GM21381 (cell line): ENCODE measurements at regions not wholly inside any gene's neighbourhood (a gene's known extent, or its start where the extent isn't known, plus 50 kb on each side); places are given as distances from the start of the nearest gene placed in this dataset.
"Not testable (repeated sequence)": the region's sequence is repeated elsewhere in the genome, so short reads cannot be mapped to it uniquely, and the experiment has no call there.

Experiments used
- ATAC-seq: cut with Tn5 transposase; IDR thresholded peaks from one replicate; pipeline ENCODE4 v1.9.1; 2021; ENCODE audit warnings: mild to moderate bottlenecking, moderate library complexity; ENCODE audit not compliant: unreplicated experiment

GRCh38 chr11:22454461-22455090 is 116.4 kb downstream of the SLC17A6 start:
- ATAC-seq = no peak

DNA sequence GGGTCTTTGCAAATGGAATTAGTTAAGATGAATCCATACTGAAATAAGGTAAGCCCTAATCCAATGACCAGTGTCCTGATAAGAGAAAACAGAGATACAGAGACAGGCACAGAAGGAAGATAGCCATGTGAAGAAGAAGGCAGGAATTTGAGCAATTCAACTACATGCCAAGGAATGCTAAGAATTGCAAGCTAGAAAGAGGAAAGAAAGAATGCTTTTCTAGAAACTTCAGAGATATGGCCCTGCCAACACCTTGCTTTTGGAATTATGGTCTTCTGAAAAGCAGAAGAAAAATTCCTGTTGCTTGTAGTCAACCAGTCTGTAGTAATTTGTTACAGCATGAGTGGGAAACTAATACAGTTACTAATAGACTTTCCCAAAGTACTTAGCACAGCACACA is 111.3 kb downstream of the SLC17A6 start:
- no peak for ATAC-seq

GRCh38 chr11:22444076-22444475 is 105.9 kb downstream of the SLC17A6 start:
- ATAC-seq = no peak

- ATAC-seq = no peak
Observed at GRCh38 chr11:22441831-22442230, 103.7 kb downstream of the SLC17A6 start.

GRCh38 chr11:22435582-22435981 is 97.4 kb downstream of the SLC17A6 start:
- ATAC-seq = not testable (repeated sequence)

- no peak for ATAC-seq
Observed at GRCh38 chr11:22433517-22433916, 95.3 kb downstream of the SLC17A6 start.

GRCh38 chr11:22433094-22433455 is 94.9 kb downstream of the SLC17A6 start:
- ATAC-seq = no peak

GRCh38 chr11:22432291-22433093 is 94.3 kb downstream of the SLC17A6 start:
- ATAC-seq = no peak

- ATAC-seq = no peak
Observed at GRCh38 chr11:22431106-22431505, 92.9 kb downstream of the SLC17A6 start.

DNA sequence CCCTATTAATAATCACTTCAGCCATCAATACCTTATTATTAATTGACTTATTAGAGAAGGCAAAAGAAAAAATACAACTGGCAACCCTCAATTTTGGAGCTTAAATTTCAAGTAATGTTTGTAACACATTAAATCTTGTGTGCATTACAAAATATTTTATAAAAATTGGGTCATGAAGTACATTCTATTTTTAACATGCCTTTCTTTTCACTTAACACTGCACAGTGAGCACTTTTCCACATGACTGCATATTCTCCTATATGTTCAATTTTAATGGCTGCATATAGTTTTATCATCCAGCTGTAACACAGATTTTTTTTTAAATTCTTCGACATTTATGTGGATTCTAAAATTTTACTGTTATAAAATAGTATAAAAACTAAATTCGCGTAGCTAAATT is 92.5 kb downstream of the SLC17A6 start:
- ATAC-seq = no peak

DNA sequence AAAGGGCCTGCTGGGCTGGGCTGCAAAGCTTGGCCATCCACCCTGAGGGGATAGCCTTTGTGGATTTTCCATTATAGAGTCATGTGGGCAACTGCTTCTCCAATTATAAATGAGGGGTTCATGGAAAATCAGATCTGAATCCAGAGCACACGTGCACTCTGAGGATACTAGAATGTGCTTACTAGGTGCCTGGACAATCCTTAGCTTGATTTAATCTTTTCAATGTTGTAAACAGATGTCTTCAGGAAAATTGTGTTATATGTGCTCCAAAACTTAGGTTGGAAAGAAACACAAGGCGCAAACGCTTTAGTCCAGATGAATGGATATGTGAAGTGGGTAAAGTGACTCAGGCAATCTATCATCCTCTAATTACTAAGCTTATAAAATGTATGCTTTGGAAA is 92.0 kb downstream of the SLC17A6 start:
- ATAC-seq = no peak
